Esophagus muscularis mucosa (tissue), 4 donors: ENCODE measurements at regions not wholly inside any gene's neighbourhood (a gene's known extent, or its start where the extent isn't known, plus 50 kb on each side); places are given as distances from the start of the nearest gene placed in this dataset.

Experiments
- DNase-seq: peaks from one replicate; pipeline ENCODE4 v3.0.0-alpha.2; 2017; ENCODE audit errors: extremely low spot score
- H3K27ac ChIP-seq, 4 donors: fragments of 200-600 bp; sonication (generic); replicated peaks in 1 of 4; 1 replicate in 3 of 4; 2 replicates in 1 of 4; pipeline ENCODE4 v1.5.1; 2016 to 2019; ENCODE audit warnings: mild to moderate bottlenecking in 1 of 4
- H3K27me3 ChIP-seq, 4 donors: fragments of 200-600 bp; sonication (generic); one replicate each; pipeline versions ENCODE4 v1.5.1 to v1.6.0; 2016 to 2019
- H3K36me3 ChIP-seq, 4 donors: fragments of 200-600 bp; sonication (generic); one replicate each; pipeline ENCODE4 v1.5.1; 2016 to 2019
- H3K4me1 ChIP-seq, 4 donors: fragments of 200-600 bp; sonication (generic); one replicate each; pipeline ENCODE4 v1.5.1; 2016 to 2019
- H3K4me3 ChIP-seq, 4 donors: fragments of 200-600 bp; sonication (generic); 1 replicate in 2 of 4; 2 replicates in 2 of 4; pipeline ENCODE4 v1.5.1; 2016 to 2019; ENCODE audit warnings: mild to moderate bottlenecking in 4 of 4, moderate library complexity in 1 of 4
- H3K9me3 ChIP-seq, 4 donors: fragments of 200-600 bp; sonication (generic); 1 replicate in 3 of 4; 2 replicates in 1 of 4; pipeline ENCODE4 v1.5.1; 2016 to 2019
- CTCF ChIP-seq, 3 experiments: fragments of 200-600 bp in 2 of 3; fragments of 450-650 bp in 1 of 3; sonication (generic) in 2 of 3; IDR thresholded peaks; one replicate each; pipeline ENCODE4 v1.5.1; 2017 to 2019; ENCODE audit warnings: antibody characterized with exemption in 3 of 3, mild to moderate bottlenecking in 2 of 3, moderate library complexity in 1 of 3
- EP300 ChIP-seq: sonication (generic); formaldehyde crosslinking; IDR thresholded peaks from one replicate; pipeline ENCODE4 v1.6.1; 2017; ENCODE audit warnings: antibody characterized with exemption
- POLR2A ChIP-seq: fragments of 450-650 bp; IDR thresholded peaks from one replicate; pipeline ENCODE4 v1.6.1; 2017; ENCODE audit warnings: antibody characterized with exemption, moderate library complexity, mild to moderate bottlenecking, low read depth
- POLR2AphosphoS5 ChIP-seq, 2 donors: sonication (generic); formaldehyde crosslinking; IDR thresholded peaks; one replicate each; pipeline ENCODE4 v1.6.1; 2017; ENCODE audit warnings: antibody characterized with exemption in 2 of 2
- WGBS: methylation state at CpG from one replicate; pipeline ENCODE4 v1.1.5; 2018; 5-methylcytosine and 5-hydroxymethylcytosine counted together
- intact Hi-C: fragments of 100-400 bp; cut with DNase I; formaldehyde crosslinking; loops from one replicate; pipeline ENCODE4 v1.15.1; 2023

- DNase-seq, result no peak
- Histone ChIP-seq H3K36me3 (no peaks in the 10 kb centered on the region), H3K27ac (no peak overlapping the region), H3K4me3 (no peak overlapping the region), H3K27me3 (peaks cover 0 to 59% (median 0%) of the 10 kb centered on the region in 4 donors), H3K9me3 (peaks cover 0 to 9% (median 7%) of the 10 kb centered on the region in 4 donors), H3K4me1 (no peaks in the 10 kb centered on the region)
- no peak for TF ChIP-seq POLR2A
- no peak for TF ChIP-seq CTCF (IDR thresholded peaks at IDR 0.05)
- TF ChIP-seq POLR2AphosphoS5 (IDR thresholded peaks at IDR 0.05), result no peak
- intact Hi-C loops, result no loop called here
- 77% methylated on average over 8 of the region's 8 CpGs for WGBS
Observed at GRCh38 chr17:36869441-36869840, 67.8 kb upstream of the LHX1 start.

- no peaks in the 10 kb centered on the region for H3K4me1 ChIP-seq
- H3K27ac ChIP-seq, result no peak overlapping the region
- no peak overlapping the region for H3K4me3 ChIP-seq
- peaks cover 0 to 54% (median 0%) of the 10 kb centered on the region in 4 donors for H3K27me3 ChIP-seq
- no peak for TF ChIP-seq POLR2A
- no peak for TF ChIP-seq CTCF (IDR thresholded peaks at IDR 0.05)
- no peak for TF ChIP-seq EP300
- no peak for TF ChIP-seq POLR2AphosphoS5 (IDR thresholded peaks at IDR 0.05)
- WGBS, result 55% methylated on average over 17 of the region's 18 CpGs
- H3K36me3 ChIP-seq, result no peaks in the 10 kb centered on the region
- intact Hi-C loops, result no loop called here
- H3K9me3 ChIP-seq, result peaks cover 0 to 9% (median 7%) of the 10 kb centered on the region in 4 donors
- DNase-seq, result no peak
Observed at GRCh38 chr17:36869856-36870719, 67.2 kb upstream of the LHX1 start.

- intact Hi-C loops, result no loop called here
- Histone ChIP-seq H3K36me3 (no peaks in the 10 kb centered on the region), H3K27ac (no peak overlapping the region), H3K4me3 (no peak overlapping the region), H3K9me3 (peaks cover 0 to 9% (median 7%) of the 10 kb centered on the region in 4 donors), H3K4me1 (no peaks in the 10 kb centered on the region), H3K27me3 (peaks cover 0 to 50% (median 0%) of the 10 kb centered on the region in 4 donors)
- no peak for DNase-seq
- TF ChIP-seq CTCF (IDR thresholded peaks at IDR 0.05) (no peak), POLR2A (no peak), POLR2AphosphoS5 (IDR thresholded peaks at IDR 0.05) (no peak), EP300 (no peak)
- 80% methylated on average over 1 of the region's 1 CpG for WGBS
Observed at GRCh38 chr17:36870720-36870999, 66.6 kb upstream of the LHX1 start.

GRCh38 chr17:36875698-36876293, 61.5 kb upstream of the LHX1 start:
- Histone ChIP-seq H3K27me3 (peaks cover 0 to 52% (median 3%) of the 10 kb centered on the region in 4 donors), H3K4me3 (no peak overlapping the region), H3K4me1 (no peaks in the 10 kb centered on the region), H3K36me3 (no peaks in the 10 kb centered on the region), H3K27ac (no peak overlapping the region), H3K9me3 (peaks cover 0 to 13% (median 8%) of the 10 kb centered on the region in 4 donors)
- TF ChIP-seq POLR2AphosphoS5 (IDR thresholded peaks at IDR 0.05), result no peak
- TF ChIP-seq EP300, result no peak
- TF ChIP-seq CTCF (IDR thresholded peaks at IDR 0.05), result no peak
- TF ChIP-seq POLR2A, result no peak
- DNase-seq, result no peak
- 73% methylated on average over 10 of the region's 10 CpGs for WGBS
- intact Hi-C loops, result no loop called here
